ENCODE measurements at regions not wholly inside any gene's neighbourhood (a gene's known extent, or its start where the extent isn't known, plus 50 kb on each side); places are given as distances from the start of the nearest gene placed in this dataset.

- TF ChIP-seq FOSL2 (IDR thresholded peaks at IDR 0.05; ENCODE audit: borderline replicate concordance, low read depth) (no peak), EZH2phosphoT487 (IDR thresholded peaks at IDR 0.05; ENCODE audit: borderline replicate concordance, low read depth) (no peak), NRF1 (IDR thresholded peaks at IDR 0.05; ENCODE audit: low read depth, low read length) (no peak), RCOR1 (IDR thresholded peaks at IDR 0.05; ENCODE audit: low read length) (no peak), TEAD4 (IDR thresholded peaks at IDR 0.05; ENCODE audit: borderline replicate concordance, insufficient read depth) (no peak)
- TF ChIP-seq, protein P1, sequence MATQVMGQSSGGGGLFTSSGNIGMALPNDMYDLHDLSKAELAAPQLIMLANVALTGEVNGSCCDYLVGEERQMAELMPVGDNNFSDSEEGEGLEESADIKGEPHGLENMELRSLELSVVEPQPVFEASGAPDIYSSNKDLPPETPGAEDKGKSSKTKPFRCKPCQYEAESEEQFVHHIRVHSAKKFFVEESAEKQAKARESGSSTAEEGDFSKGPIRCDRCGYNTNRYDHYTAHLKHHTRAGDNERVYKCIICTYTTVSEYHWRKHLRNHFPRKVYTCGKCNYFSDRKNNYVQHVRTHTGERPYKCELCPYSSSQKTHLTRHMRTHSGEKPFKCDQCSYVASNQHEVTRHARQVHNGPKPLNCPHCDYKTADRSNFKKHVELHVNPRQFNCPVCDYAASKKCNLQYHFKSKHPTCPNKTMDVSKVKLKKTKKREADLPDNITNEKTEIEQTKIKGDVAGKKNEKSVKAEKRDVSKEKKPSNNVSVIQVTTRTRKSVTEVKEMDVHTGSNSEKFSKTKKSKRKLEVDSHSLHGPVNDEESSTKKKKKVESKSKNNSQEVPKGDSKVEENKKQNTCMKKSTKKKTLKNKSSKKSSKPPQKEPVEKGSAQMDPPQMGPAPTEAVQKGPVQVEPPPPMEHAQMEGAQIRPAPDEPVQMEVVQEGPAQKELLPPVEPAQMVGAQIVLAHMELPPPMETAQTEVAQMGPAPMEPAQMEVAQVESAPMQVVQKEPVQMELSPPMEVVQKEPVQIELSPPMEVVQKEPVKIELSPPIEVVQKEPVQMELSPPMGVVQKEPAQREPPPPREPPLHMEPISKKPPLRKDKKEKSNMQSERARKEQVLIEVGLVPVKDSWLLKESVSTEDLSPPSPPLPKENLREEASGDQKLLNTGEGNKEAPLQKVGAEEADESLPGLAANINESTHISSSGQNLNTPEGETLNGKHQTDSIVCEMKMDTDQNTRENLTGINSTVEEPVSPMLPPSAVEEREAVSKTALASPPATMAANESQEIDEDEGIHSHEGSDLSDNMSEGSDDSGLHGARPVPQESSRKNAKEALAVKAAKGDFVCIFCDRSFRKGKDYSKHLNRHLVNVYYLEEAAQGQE (IDR thresholded peaks at IDR 0.05; ENCODE audit: low read depth, low read length) = no peak
- TF ChIP-seq, protein P2, sequence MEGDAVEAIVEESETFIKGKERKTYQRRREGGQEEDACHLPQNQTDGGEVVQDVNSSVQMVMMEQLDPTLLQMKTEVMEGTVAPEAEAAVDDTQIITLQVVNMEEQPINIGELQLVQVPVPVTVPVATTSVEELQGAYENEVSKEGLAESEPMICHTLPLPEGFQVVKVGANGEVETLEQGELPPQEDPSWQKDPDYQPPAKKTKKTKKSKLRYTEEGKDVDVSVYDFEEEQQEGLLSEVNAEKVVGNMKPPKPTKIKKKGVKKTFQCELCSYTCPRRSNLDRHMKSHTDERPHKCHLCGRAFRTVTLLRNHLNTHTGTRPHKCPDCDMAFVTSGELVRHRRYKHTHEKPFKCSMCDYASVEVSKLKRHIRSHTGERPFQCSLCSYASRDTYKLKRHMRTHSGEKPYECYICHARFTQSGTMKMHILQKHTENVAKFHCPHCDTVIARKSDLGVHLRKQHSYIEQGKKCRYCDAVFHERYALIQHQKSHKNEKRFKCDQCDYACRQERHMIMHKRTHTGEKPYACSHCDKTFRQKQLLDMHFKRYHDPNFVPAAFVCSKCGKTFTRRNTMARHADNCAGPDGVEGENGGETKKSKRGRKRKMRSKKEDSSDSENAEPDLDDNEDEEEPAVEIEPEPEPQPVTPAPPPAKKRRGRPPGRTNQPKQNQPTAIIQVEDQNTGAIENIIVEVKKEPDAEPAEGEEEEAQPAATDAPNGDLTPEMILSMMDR (IDR thresholded peaks at IDR 0.05) = no peak
Measured at GRCh38 chr13:29905845-29906244, 55.4 kb upstream of the UBL3 start.

Measured in SK-N-SH (cell line).